ENCODE measurements at regions not wholly inside any gene's neighbourhood (a gene's known extent, or its start where the extent isn't known, plus 50 kb on each side); places are given as distances from the start of the nearest gene placed in this dataset.

- no peak for ATAC-seq
- no peak overlapping the region for H3K27ac ChIP-seq
- H3K36me3 ChIP-seq (ENCODE audit: insufficient read depth in 1 of 2, low read depth in 1 of 2): no peaks in the 10 kb centered on the region
- no peaks in the 10 kb centered on the region for H3K9me3 ChIP-seq
- no peak for DNase-seq
- whole genome bisulfite sequencing, 3 donors: 83 to 93% (median 86%) methylated on average over 9 of the region's 9 CpGs
- no peaks in the 10 kb centered on the region for H3K4me1 ChIP-seq
- TF ChIP-seq CTCF (IDR thresholded peaks at IDR 0.05): no peak
- H3K27me3 ChIP-seq (ENCODE audit: insufficient read depth in 3 of 3, low read length in 2 of 3): no peaks in the 10 kb centered on the region
- intact Hi-C loops (cut with DNase I): no loop called here
- H3K4me3 ChIP-seq: no peak overlapping the region
These were observed 608.3 kb downstream of the PCDH17 start for GRCh38 chr13:58239774-58240268.

GRCh38 chr13:58247080-58247479 lies 615.5 kb downstream of the PCDH17 start:
- TF ChIP-seq CTCF (IDR thresholded peaks at IDR 0.05): no peak
- DNase-seq: no peak
- ATAC-seq: no peak
- Histone ChIP-seq H3K27me3 (ENCODE audit: insufficient read depth in 3 of 3, low read length in 2 of 3) (no peaks in the 10 kb centered on the region), H3K36me3 (ENCODE audit: insufficient read depth in 1 of 2, low read depth in 1 of 2) (no peaks in the 10 kb centered on the region), H3K9me3 (no peaks in the 10 kb centered on the region), H3K4me1 (no peaks in the 10 kb centered on the region), H3K4me3 (no peak overlapping the region), H3K27ac (no peak overlapping the region)
- intact Hi-C loops (cut with DNase I): no loop called here
- WGBS, 3 donors: 77 to 91% (median 77%) methylated on average over 2 of the region's 2 CpGs

- no peak overlapping the region for H3K4me3 ChIP-seq
- H3K27me3 ChIP-seq (ENCODE audit: insufficient read depth in 3 of 3, low read length in 2 of 3): no peaks in the 10 kb centered on the region
- TF ChIP-seq CTCF (IDR thresholded peaks at IDR 0.05): no peak
- H3K9me3 ChIP-seq: no peaks in the 10 kb centered on the region
- ATAC-seq: no peak
- no peak for DNase-seq
- H3K27ac ChIP-seq: no peak overlapping the region
- intact Hi-C loops (cut with DNase I): no loop called here
- H3K36me3 ChIP-seq (ENCODE audit: insufficient read depth in 1 of 2, low read depth in 1 of 2): no peaks in the 10 kb centered on the region
- WGBS, 3 donors: 79 to 97% (median 93%) methylated on average over 1 of the region's 1 CpG
- no peaks in the 10 kb centered on the region for H3K4me1 ChIP-seq
These were observed 623.4 kb downstream of the PCDH17 start for GRCh38 chr13:58254943-58255342.

- H3K27me3 ChIP-seq (ENCODE audit: insufficient read depth in 3 of 3, low read length in 2 of 3): no peaks in the 10 kb centered on the region
- no peaks in the 10 kb centered on the region for H3K4me1 ChIP-seq
- no peaks in the 10 kb centered on the region for H3K36me3 ChIP-seq (ENCODE audit: insufficient read depth in 1 of 2, low read depth in 1 of 2)
- no peaks in the 10 kb centered on the region for H3K9me3 ChIP-seq
- intact Hi-C loops (cut with DNase I): no loop called here
- TF ChIP-seq CTCF (IDR thresholded peaks at IDR 0.05): no peak
- no peak overlapping the region for H3K4me3 ChIP-seq
- H3K27ac ChIP-seq: no peak overlapping the region
- DNase-seq: no peak
- no peak for ATAC-seq
- 69 to 88% (median 78%) methylated on average over 1 of the region's 1 CpG for WGBS, 3 donors
These were observed 634.7 kb downstream of the PCDH17 start for GRCh38 chr13:58266271-58266670.

- Histone ChIP-seq H3K27me3 (ENCODE audit: insufficient read depth in 3 of 3, low read length in 2 of 3) (no peaks in the 10 kb centered on the region), H3K27ac (no peak overlapping the region), H3K4me1 (no peaks in the 10 kb centered on the region), H3K9me3 (no peaks in the 10 kb centered on the region), H3K4me3 (no peak overlapping the region), H3K36me3 (ENCODE audit: insufficient read depth in 1 of 2, low read depth in 1 of 2) (no peaks in the 10 kb centered on the region)
- DNase-seq: no peak
- intact Hi-C loops (cut with DNase I): no loop called here
- ATAC-seq: no peak
- no peak for TF ChIP-seq CTCF (IDR thresholded peaks at IDR 0.05)
- WGBS, 3 donors: 88 to 94% (median 89%) methylated on average over 4 of the region's 4 CpGs
These were observed 667.1 kb downstream of the PCDH17 start for GRCh38 chr13:58298556-58299135.

Data from psoas muscle (tissue), 7 donors.